ENCODE measurements at regions not wholly inside any gene's neighbourhood (a gene's known extent, or its start where the extent isn't known, plus 50 kb on each side); places are given as distances from the start of the nearest gene placed in this dataset.
"Not testable (repeated sequence)": the region's sequence is repeated elsewhere in the genome, so short reads cannot be mapped to it uniquely, and the experiment has no call there.

- DNase-seq (ENCODE audit: low spot score): no peak
- no peak for TF ChIP-seq CTCF (IDR thresholded peaks at IDR 0.05; ENCODE audit: extremely low read depth, insufficient read depth, missing control alignments)
- in situ Hi-C loops (cut with MboI; ENCODE audit: low pct_unique_long_range_greater_than_20kb, low sequenced_read_pairs, unreplicated experiment): no loop called here
Measured at GRCh38 chr15:25247407-25248038, 191.3 kb downstream of the UBE3A start.

DNA sequence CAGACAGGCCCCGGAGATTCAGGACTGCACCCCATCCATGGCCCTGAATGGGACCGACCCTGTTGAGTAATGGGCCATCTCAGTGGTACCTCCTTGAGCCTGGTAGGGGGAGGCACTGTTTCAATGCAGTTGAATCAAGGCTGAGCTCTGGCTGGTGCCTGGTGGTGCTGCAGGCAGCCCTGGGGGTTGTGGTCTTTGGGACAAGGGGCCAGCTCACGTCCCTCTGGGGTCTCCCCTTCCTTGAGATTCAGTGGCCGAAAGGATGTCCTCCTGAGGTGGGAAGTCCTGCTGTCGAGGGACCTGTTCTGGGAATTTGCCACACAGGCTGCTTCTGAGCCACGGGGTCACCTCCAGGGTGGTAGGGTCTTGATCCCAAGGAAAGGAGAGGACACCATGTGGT lies 190.7 kb downstream of the UBE3A start:
- DNase-seq (ENCODE audit: low spot score); in situ Hi-C loops (cut with MboI; ENCODE audit: low pct_unique_long_range_greater_than_20kb, low sequenced_read_pairs, unreplicated experiment): not testable (repeated sequence)

DNA sequence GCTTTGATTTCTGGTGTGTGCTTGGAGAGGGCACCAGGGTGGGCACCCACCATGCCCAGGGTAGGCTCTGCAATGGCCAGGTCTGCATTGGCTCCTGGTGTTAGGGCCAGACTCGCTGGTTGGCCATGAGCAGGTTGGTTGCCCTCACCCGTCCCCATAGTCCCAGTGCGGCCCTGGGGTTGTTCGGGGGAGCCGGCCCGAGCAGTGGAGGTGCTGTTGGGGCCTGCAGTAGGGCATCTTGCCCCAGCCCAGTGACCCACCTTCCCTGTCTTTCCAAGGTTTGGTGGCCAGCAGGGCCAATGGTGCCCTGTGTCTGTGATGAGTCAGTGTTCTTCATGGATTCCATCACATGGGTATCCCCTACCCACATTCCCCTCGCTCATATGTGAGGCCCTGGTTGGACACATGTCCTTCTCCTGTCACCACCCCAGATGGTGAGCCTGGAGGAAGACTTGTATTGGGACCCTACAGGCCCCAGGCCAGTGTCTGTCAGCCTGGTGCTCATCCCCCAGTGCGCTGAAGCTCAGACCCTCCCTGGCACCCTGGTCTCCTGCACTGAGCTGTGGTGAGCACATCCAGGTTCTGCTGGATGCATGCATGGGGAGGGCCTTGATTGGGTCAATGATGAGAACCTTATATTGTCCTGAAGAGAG lies 190.1 kb downstream of the UBE3A start:
- no peak for DNase-seq (ENCODE audit: low spot score)
- in situ Hi-C loops (cut with MboI; ENCODE audit: low pct_unique_long_range_greater_than_20kb, low sequenced_read_pairs, unreplicated experiment): no loop called here
- TF ChIP-seq CTCF (IDR thresholded peaks at IDR 0.05; ENCODE audit: extremely low read depth, insufficient read depth, missing control alignments): no peak

GRCh38 chr15:25249236-25250010 lies 189.4 kb downstream of the UBE3A start:
- TF ChIP-seq CTCF (IDR thresholded peaks at IDR 0.05; ENCODE audit: extremely low read depth, insufficient read depth, missing control alignments): no peak
- in situ Hi-C loops (cut with MboI; ENCODE audit: low pct_unique_long_range_greater_than_20kb, low sequenced_read_pairs, unreplicated experiment): no loop called here
- no peak for DNase-seq (ENCODE audit: low spot score)

GRCh38 chr15:25250011-25250596 lies 188.7 kb downstream of the UBE3A start:
- TF ChIP-seq CTCF (IDR thresholded peaks at IDR 0.05; ENCODE audit: extremely low read depth, insufficient read depth, missing control alignments): no peak
- DNase-seq (ENCODE audit: low spot score): no peak
- in situ Hi-C loops (cut with MboI; ENCODE audit: low pct_unique_long_range_greater_than_20kb, low sequenced_read_pairs, unreplicated experiment): no loop called here

DNA sequence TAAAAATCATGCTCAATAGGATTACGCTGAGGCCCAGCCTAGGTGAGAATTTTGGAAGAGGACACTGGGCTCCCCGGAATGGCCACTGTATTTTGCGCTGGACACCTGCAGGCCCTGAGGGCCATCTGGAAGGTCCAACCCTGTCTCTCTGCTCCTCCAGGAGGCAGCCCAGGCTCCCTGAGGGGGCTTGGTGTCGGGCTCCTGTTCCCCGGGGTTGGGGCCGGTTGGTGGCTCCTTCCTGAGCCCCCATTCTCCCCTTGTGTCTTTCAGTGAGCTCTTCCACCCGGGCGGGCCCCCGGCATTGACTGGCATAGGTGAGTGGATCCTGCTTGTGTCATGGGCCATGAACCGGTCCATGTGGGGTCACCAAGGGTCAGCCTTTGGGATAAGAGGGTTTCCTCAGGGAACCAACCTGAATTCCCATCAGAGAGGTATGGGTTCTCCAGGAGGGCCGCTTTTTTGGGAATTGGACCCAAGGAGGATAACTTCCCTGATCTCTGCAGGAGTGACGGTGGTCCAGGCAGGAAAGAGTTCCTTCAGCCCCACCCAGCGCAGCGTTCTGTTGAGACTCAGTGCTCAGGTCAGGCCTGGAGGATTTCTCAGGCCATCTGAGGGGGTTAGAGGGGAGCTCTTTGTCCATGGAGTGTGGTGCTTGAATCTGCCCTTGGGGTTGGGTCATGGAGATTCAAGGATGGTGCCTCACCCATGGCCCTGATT lies 187.8 kb downstream of the UBE3A start:
- in situ Hi-C loops (cut with MboI; ENCODE audit: low pct_unique_long_range_greater_than_20kb, low sequenced_read_pairs, unreplicated experiment): no loop called here
- TF ChIP-seq CTCF (IDR thresholded peaks at IDR 0.05; ENCODE audit: extremely low read depth, insufficient read depth, missing control alignments): no peak
- no peak for DNase-seq (ENCODE audit: low spot score)

All from GM13977 (cell line).